Liver (tissue), 8 donors: ENCODE measurements at regions not wholly inside any gene's neighbourhood (a gene's known extent, or its start where the extent isn't known, plus 50 kb on each side); places are given as distances from the start of the nearest gene placed in this dataset.

Experiments used
- DNase-seq: peaks from one replicate; pipeline ENCODE4 v3.0.0-alpha.2; 2017; ENCODE audit warnings: low spot score
- H3K27ac ChIP-seq, 2 donors: one replicate each; pipeline ENCODE4 v1.7.0; 2013; ENCODE audit warnings: inconsistent platforms in 2 of 2, low read length in 2 of 2, control low read depth in 1 of 2, low read depth in 1 of 2, mild to moderate bottlenecking in 1 of 2
- H3K27me3 ChIP-seq, 4 donors: one replicate each; pipeline versions ENCODE4 v1.6.1 to v1.7.0; 2013; ENCODE audit warnings: low read length in 3 of 4, inconsistent platforms in 1 of 4, mild to moderate bottlenecking in 1 of 4, moderate library complexity in 1 of 4; ENCODE audit not compliant: control insufficient read depth in 4 of 4, insufficient read depth in 4 of 4
- H3K36me3 ChIP-seq, 4 donors: one replicate each; pipeline versions ENCODE4 v1.6.1 to v1.7.0; 2013; ENCODE audit warnings: low read length in 3 of 4, mild to moderate bottlenecking in 3 of 4, low read depth in 1 of 4, moderate library complexity in 1 of 4; ENCODE audit not compliant: control insufficient read depth in 4 of 4, insufficient read depth in 3 of 4
- H3K4me1 ChIP-seq, 4 donors: one replicate each; pipeline versions ENCODE4 v1.6.1 to v1.7.0; 2013; ENCODE audit warnings: low read length in 3 of 4, mild to moderate bottlenecking in 3 of 4, moderate library complexity in 1 of 4; ENCODE audit not compliant: control insufficient read depth in 4 of 4, insufficient read depth in 4 of 4
- H3K4me3 ChIP-seq, 3 donors: one replicate each; pipeline versions ENCODE4 v1.6.1 to v1.7.0; 2013; ENCODE audit warnings: low read length in 3 of 3, control low read depth in 1 of 3, low read depth in 1 of 3, mild to moderate bottlenecking in 1 of 3
- H3K9ac ChIP-seq, 2 donors: one replicate each; pipeline ENCODE4 v1.7.0; 2013; ENCODE audit warnings: low read length in 2 of 2, mild to moderate bottlenecking in 2 of 2, moderate library complexity in 2 of 2, control low read depth in 1 of 2, low read depth in 1 of 2
- H3K9me3 ChIP-seq, 4 donors: one replicate each; pipeline versions ENCODE4 v1.6.1 to v1.7.0; 2013; ENCODE audit warnings: low read length in 3 of 4; ENCODE audit not compliant: control insufficient read depth in 4 of 4
- CTCF ChIP-seq: fragments of 150-350 bp; IDR thresholded peaks from 2 replicates; pipeline ENCODE4 v1.5.1; 2017; ENCODE audit warnings: improper control_type of control experiment, low read depth, low read length; ENCODE audit not compliant: missing input control
- EGR1 ChIP-seq, 2 donors: IDR thresholded peaks; 2 replicates each; pipeline ENCODE4 v1.6.1; 2016 to 2018; ENCODE audit warnings: antibody characterized with exemption in 2 of 2, low read depth in 2 of 2
- FOXA1 ChIP-seq: IDR thresholded peaks from 2 replicates; pipeline ENCODE4 v1.6.1; 2016; ENCODE audit warnings: antibody characterized with exemption
- FOXA2 ChIP-seq: IDR thresholded peaks from 2 replicates; pipeline ENCODE4 v1.6.1; 2016; ENCODE audit warnings: antibody characterized with exemption
- GABPA ChIP-seq, 2 donors: IDR thresholded peaks in 1 of 2; conservative IDR thresholded peaks in 1 of 2; 2 replicates each; pipeline ENCODE4 v1.6.1; 2016; ENCODE audit warnings: antibody characterized with exemption in 2 of 2, mild to moderate bottlenecking in 1 of 2, moderate library complexity in 1 of 2
- HNF4A ChIP-seq, 2 donors: conservative IDR thresholded peaks; 2 replicates each; pipeline ENCODE4 v1.6.1; 2016; ENCODE audit warnings: antibody characterized with exemption in 2 of 2, mild to moderate bottlenecking in 2 of 2
- JUND ChIP-seq, 2 donors: IDR thresholded peaks; 2 replicates each; pipeline ENCODE4 v1.6.1; 2016; ENCODE audit warnings: antibody characterized with exemption in 2 of 2
- MAX ChIP-seq: IDR thresholded peaks from 2 replicates; pipeline ENCODE4 v1.6.1; 2016; ENCODE audit warnings: antibody characterized with exemption
- NR2F2 ChIP-seq: IDR thresholded peaks from 2 replicates; pipeline ENCODE4 v1.6.1; 2016; ENCODE audit warnings: antibody characterized with exemption
- RAD21 ChIP-seq, 2 donors: IDR thresholded peaks; 2 replicates each; pipeline ENCODE4 v1.6.1; 2016; ENCODE audit warnings: antibody characterized with exemption in 2 of 2, mild to moderate bottlenecking in 2 of 2
- RXRA ChIP-seq, 2 donors: IDR thresholded peaks; 2 replicates each; pipeline ENCODE4 v1.6.1; 2017 to 2018; ENCODE audit warnings: antibody characterized with exemption in 2 of 2, mild to moderate bottlenecking in 1 of 2
- SP1 ChIP-seq: IDR thresholded peaks from 2 replicates; pipeline ENCODE4 v1.6.1; 2018; ENCODE audit warnings: antibody characterized with exemption, mild to moderate bottlenecking
- TAF1 ChIP-seq: conservative IDR thresholded peaks from 2 replicates; pipeline ENCODE4 v1.6.1; 2016; ENCODE audit warnings: antibody characterized with exemption, mild to moderate bottlenecking
- YY1 ChIP-seq: IDR thresholded peaks from 2 replicates; pipeline ENCODE4 v1.6.1; 2016; ENCODE audit warnings: antibody characterized with exemption, mild to moderate bottlenecking
- WGBS: extraction: QIAGEN DNeasy Blood & Tissue Kit; methylation state at CpG from one replicate; pipeline ENCODE4 v1.1.7; 2013; 5-methylcytosine and 5-hydroxymethylcytosine counted together
- TF ChIP-seq, protein P1 (sequence below): IDR thresholded peaks from 2 replicates; pipeline ENCODE4 v1.6.1; 2016; ENCODE audit warnings: antibody characterized with exemption, mild to moderate bottlenecking
- TF ChIP-seq, protein P2 (sequence below): IDR thresholded peaks from 2 replicates; pipeline ENCODE4 v1.6.1; 2016; ENCODE audit warnings: antibody characterized with exemption
- TF ChIP-seq, protein P3 (sequence below): IDR thresholded peaks from 2 replicates; pipeline ENCODE4 v1.6.1; 2016; ENCODE audit warnings: antibody characterized with exemption
- donor health status: healthy.
- donor health status: healthy.
- donor health status: healthy.
- donor health status: healthy.
- donor health status: healthy.

GRCh38 chr1:102628109-102628613 is 480.2 kb downstream of the COL11A1 start:
- DNase-seq = no peak
- Histone ChIP-seq H3K9me3 (no peaks in the 10 kb centered on the region), H3K4me1 (no peaks in the 10 kb centered on the region), H3K27me3 (no peaks in the 10 kb centered on the region), H3K27ac (no peak overlapping the region), H3K4me3 (no peak overlapping the region), H3K36me3 (no peaks in the 10 kb centered on the region), H3K9ac (no peak overlapping the region)
- TF ChIP-seq HNF4A (conservative IDR thresholded peaks at IDR 0.05) = no peak
- TF ChIP-seq, protein P1, sequence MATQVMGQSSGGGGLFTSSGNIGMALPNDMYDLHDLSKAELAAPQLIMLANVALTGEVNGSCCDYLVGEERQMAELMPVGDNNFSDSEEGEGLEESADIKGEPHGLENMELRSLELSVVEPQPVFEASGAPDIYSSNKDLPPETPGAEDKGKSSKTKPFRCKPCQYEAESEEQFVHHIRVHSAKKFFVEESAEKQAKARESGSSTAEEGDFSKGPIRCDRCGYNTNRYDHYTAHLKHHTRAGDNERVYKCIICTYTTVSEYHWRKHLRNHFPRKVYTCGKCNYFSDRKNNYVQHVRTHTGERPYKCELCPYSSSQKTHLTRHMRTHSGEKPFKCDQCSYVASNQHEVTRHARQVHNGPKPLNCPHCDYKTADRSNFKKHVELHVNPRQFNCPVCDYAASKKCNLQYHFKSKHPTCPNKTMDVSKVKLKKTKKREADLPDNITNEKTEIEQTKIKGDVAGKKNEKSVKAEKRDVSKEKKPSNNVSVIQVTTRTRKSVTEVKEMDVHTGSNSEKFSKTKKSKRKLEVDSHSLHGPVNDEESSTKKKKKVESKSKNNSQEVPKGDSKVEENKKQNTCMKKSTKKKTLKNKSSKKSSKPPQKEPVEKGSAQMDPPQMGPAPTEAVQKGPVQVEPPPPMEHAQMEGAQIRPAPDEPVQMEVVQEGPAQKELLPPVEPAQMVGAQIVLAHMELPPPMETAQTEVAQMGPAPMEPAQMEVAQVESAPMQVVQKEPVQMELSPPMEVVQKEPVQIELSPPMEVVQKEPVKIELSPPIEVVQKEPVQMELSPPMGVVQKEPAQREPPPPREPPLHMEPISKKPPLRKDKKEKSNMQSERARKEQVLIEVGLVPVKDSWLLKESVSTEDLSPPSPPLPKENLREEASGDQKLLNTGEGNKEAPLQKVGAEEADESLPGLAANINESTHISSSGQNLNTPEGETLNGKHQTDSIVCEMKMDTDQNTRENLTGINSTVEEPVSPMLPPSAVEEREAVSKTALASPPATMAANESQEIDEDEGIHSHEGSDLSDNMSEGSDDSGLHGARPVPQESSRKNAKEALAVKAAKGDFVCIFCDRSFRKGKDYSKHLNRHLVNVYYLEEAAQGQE = no peak
- TF ChIP-seq GABPA (IDR thresholded peaks at IDR 0.05 in 1 of 2, conservative IDR thresholded peaks at IDR 0.05 in 1 of 2) = no peak
- TF ChIP-seq FOXA1 = no peak
- TF ChIP-seq RAD21 (IDR thresholded peaks at IDR 0.05) = no peak
- TF ChIP-seq, protein P2, sequence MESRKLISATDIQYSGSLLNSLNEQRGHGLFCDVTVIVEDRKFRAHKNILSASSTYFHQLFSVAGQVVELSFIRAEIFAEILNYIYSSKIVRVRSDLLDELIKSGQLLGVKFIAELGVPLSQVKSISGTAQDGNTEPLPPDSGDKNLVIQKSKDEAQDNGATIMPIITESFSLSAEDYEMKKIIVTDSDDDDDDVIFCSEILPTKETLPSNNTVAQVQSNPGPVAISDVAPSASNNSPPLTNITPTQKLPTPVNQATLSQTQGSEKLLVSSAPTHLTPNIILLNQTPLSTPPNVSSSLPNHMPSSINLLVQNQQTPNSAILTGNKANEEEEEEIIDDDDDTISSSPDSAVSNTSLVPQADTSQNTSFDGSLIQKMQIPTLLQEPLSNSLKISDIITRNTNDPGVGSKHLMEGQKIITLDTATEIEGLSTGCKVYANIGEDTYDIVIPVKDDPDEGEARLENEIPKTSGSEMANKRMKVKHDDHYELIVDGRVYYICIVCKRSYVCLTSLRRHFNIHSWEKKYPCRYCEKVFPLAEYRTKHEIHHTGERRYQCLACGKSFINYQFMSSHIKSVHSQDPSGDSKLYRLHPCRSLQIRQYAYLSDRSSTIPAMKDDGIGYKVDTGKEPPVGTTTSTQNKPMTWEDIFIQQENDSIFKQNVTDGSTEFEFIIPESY = no peak
- no peak for TF ChIP-seq EGR1 (IDR thresholded peaks at IDR 0.05; ENCODE audit: low read depth in 2 of 2)
- no peak for TF ChIP-seq NR2F2
- no peak for TF ChIP-seq SP1
- no peak for TF ChIP-seq TAF1
- TF ChIP-seq JUND (IDR thresholded peaks at IDR 0.05) = no peak
- no peak for TF ChIP-seq MAX
- TF ChIP-seq RXRA (IDR thresholded peaks at IDR 0.05) = no peak
- no peak for TF ChIP-seq FOXA2
- no peak for TF ChIP-seq YY1
- TF ChIP-seq, protein P3, sequence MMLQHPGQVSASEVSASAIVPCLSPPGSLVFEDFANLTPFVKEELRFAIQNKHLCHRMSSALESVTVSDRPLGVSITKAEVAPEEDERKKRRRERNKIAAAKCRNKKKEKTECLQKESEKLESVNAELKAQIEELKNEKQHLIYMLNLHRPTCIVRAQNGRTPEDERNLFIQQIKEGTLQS = no peak
- TF ChIP-seq CTCF = no peak
- 57% methylated on average over 5 of the region's 5 CpGs for WGBS
